Right kidney (tissue), 1 donor: ENCODE measurements at regions not wholly inside any gene's neighbourhood (a gene's known extent, or its start where the extent isn't known, plus 50 kb on each side); places are given as distances from the start of the nearest gene placed in this dataset.
"Not testable (repeated sequence)": the region's sequence is repeated elsewhere in the genome, so short reads cannot be mapped to it uniquely, and the experiment has no call there.

Experiments used
- DNase-seq: peaks from one replicate; pipeline ENCODE4 v3.0.0-alpha.2; 2016

DNA sequence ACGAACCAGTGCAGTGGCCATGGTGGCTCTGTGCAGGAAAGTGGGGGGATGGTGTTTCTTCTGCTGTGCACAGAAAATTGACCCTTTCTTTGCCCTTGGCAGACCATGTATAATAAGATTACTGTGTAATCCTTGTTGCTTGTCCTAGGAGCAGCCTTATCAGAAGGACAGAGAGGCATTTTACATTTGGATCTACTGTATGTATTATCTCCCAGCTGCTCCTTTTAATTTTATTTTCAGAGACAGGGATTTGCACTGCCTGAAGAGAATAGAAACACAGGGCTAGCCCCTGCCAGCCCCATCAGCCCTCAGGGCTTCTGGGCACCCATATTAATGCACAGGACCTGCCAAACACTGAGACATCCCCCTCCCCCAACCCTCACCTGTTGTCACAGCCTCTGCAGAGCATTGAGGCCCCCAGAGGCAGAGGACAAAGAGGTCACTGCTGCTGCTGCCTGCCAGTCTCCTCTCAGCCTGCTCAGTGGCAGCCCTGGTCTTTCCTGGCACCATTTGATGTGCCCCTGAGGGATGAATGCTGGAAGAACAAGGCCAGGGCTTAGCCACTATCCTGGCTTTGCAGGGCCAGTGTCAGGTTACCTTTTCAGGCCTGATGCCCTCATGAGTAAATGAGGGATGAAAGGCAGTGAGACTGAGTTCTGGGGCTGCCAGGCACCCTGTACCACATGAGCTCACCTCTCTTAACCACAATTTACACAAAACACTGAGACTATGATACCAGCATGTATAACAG, 533.4 kb downstream of the NTRK3 start:
- DNase-seq, result no peak

DNA sequence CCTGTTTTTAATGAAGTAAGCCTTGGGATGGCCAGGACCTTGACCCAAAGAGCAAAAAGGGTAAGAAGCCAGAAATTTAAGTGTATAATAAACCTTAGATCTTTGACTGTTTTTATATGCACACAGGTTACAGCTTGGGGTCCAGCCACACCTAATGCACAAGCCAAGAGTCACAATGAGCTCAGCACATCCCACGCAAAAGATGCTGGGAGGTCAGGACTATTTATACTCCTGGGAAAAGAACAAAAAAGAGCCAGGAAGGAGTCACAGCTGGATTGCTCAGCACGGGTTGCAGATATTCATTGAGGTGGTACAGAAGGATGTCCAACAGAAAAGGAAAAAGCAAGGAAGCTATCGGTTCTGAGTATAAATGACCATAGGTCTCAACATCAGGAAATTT, 536.3 kb downstream of the NTRK3 start:
- no peak for DNase-seq

DNA sequence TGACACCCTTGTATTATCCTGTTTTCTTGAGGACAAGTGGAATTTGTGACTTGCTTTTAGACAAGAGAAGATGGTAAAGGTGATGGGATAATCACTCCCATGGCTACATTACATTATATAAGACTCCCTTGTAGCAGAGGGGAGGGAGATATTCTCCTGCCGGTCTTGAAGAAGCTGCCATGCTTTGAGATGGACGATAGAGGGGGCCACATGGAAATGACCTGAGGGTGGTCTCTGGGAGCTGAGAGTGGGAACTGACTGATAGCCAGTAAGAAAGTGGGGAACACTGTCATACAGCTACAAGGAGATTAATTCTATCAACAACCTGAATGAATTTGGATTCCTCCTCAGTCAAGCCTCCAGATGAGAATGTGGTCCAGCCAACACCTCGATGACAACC, 540.1 kb downstream of the NTRK3 start:
- DNase-seq, result no peak

DNA sequence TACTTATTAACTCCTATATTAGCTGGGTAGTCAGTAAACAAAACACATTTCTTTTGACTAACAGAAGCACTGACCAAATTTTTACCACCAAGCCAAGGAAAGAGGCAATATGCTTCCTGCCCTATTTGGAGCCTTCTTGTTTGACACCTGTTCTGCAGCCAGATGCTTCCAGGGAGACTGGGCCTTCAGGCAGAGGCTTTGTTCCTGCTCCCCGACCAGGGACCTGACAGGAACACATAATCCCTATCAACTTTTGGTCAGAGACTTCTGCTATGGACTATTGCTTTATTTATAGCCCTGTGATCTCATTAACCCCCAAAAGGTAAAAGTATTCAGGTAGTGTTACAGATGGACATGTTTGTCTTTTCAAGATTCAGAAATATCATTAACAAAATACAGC, 541.3 kb downstream of the NTRK3 start:
- no peak for DNase-seq

DNA sequence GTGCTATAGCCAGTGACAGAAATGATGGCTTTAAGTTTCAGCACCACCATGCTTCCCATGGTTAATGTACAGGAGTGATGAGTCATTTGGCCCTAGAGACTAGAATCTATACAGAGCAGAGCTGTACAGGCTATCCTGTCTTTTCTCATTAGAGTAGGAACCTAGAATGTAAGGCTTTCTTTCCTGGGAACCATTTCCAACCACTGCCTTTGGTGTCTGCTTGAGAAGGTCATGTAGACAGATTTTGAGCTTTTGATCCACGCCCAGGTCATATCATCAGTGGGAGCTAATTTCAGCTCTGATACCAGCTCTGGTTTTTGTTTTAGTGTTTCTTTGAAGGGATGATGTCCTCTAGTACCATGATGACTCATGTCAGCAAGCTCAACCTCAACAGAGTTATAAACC, 543.1 kb downstream of the NTRK3 start:
- no peak for DNase-seq

DNA sequence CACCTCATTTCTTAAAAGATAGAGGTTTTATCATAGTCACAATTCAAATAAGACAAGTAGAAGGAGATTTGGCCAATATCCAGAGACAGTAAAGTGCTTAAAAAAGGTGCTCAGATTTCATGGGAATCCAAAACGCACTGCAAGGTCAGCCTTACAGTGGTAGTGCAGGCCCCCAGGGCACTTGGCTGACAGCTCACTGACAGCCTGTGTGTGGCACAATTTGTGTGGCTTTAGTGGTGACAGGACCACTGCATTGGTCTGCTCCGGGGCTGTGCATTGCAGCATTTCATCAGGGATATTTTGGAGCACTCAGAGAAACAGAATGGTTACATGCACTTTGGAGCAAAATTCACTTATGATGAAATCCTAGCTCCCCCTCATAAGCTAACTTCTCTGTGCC, 544.3 kb downstream of the NTRK3 start:
- DNase-seq, result no peak

DNA sequence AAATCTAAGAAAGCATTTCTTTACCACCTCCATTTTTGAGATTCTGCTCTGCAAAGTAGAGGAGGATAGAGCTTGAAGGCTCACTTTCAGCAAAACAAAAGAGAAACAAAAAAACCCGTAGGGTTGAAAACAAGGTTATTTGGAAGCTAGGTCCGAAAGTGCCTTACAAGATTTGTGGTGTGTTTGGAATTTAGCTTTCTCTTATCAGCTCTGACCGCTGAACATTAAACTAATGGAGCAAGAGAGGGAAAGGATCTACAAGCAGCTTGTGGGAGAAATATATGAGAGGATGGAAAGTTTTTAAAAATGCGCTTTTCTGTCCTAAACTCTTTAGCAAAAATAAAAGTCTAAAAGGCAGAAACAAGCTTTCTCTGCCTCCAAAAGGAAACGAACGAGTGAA, 545.5 kb downstream of the NTRK3 start:
- DNase-seq, result no peak

DNA sequence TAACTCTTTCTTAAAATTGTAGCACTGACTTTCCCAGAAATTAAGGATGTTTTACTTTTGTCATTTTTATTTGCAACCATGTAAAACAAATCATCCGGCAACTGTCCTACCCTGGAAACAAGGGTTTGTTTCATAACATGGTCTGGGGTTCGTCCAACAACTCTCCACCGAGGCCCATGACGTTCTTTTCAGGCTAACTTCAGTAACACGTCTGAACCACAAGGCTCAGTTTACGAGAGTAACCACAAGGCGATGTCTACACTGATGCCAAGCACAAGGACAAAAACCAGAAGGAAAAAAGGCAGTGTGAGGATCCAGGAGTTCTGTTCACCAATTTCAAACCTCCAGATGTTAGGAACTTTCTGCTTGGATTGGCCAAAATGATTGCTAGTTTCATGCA, 546.1 kb downstream of the NTRK3 start:
- no peak for DNase-seq

DNA sequence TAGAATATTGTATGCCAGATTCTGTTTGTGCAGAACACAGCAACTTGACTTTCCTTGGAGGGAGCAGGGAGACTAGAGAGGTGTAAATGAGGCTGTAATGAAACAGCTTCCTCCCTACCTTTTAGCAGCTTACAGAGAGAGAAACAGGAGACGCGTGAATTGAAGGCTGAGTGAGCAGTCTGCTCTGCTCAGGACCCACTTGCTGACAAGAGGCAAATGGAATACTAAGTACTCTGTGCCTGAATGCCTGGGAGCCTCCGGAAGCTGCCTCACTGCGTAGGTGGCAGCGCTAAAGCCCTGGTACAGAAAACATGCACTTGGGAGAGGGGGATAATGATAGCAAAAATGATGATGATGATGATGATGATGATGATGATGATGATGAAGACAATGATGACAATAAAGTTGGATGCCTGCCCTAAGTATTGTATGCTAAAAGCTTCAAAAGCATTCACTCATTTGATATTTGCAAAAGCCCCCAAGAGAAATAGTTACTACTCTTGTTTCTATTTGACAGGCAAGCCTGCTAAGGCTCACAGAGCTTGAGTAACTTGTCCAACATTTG, 548.9 kb downstream of the NTRK3 start:
- no peak for DNase-seq

DNA sequence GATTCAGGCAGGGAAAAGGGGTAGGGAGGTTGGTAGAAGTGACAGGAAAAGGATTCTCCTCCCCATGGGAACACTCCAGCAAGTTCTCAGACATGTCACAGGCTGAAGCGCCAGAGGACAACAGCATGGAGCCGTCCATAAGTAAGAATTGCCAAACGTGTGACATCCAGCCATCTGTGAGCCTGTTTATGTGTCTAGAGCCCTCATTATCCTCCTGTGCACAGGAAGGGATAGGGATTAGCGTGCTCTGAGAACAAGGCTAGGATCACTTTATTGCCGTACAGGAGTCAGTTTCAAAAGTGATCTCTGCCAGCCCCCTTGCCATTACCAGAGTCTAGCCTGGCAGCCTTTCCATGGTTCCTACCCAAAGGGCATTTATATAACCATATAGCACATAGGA, 549.5 kb downstream of the NTRK3 start:
- no peak for DNase-seq

DNA sequence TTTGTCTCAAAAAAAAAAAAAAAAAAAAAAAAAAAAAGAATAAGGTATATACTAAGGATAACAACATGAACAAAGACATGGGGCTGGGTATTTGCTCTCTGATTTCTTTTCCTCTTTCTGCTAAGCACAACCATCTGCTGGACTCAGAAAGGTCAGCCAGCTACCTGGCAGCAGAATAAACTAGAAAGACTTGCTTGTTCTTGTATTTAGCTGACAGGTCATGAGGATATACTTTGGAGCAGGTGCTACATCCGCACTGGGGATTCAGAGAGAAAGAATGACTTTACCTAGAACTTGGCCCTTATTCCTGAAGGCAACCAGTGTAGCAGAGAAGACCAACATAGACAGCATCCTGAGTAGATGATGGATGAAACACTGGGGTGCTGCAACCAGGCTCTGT, 550.5 kb downstream of the NTRK3 start:
- DNase-seq, result no peak

DNA sequence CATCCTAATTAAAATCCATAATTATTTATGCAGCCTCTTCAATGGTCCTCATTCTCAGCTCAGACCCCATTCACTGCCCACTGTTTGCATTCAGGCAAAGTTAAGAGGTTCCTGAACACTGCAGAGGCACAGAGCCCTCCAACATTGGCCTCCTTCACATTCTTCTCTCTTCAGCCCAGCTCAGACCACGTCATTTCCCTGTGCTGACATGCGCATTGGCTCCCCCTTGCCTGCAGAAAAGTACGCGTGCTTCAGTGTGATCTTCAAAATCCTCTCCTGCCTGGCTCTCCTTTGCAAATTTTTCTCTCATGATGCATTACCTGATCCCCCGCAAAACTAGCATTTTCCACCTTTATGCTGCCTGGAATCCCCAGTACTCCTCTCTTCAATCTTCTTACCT, 552.3 kb downstream of the NTRK3 start:
- no peak for DNase-seq

DNA sequence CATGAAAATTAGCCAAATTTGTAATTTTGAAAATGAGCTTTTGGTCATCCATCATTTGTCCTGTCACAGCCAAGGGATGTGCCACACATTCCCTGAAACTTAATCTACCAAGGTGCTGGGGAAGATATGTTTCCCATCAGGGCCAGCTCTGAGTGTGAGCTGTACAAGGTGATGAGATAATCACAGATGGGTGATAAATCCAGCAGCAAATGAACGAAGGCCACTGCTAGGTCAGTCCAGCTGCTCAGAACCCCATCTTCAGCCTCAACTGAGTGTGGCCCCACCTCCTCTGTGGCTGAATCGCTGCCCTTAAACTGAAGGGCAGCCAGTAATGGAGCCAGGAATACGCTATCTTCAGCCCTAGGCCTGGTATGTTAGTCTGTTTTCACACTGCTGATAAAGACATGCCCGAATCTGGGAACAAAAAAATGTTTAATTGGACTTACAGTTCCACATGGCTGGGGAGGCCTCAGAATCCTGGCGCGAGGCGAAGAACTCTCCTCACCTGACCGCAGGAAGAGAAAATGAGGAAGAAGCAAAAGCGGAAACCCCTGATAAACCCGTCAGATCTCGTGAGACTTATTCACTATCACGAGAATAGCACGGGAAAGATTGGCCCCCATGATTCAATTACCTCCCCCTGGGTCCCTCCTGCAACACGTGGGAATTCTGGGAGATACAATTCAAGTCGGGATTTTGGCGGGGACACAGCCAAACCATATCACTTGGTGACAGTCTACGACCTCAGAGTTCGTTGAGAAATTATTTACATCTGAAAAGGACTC, 553.0 kb downstream of the NTRK3 start:
- no peak for DNase-seq

DNA sequence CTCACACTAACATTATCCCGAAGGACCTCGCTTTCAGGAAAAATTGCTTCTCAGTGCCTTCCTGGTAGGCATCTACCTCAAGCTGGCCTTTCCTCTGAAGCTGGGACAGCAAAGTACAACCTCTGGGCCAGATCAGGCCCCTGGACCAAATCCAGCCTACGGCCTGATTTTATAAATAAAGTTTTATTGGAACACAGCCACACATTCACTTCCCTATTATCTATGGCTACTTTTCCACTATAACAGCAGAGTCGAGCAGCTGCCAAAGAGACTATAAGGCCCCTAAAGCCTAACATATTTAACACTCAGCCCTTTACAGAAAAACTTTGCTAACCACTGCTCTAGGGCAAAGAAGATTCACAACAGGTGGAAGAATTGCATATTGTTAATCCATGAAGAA, 554.3 kb downstream of the NTRK3 start:
- no peak for DNase-seq

DNA sequence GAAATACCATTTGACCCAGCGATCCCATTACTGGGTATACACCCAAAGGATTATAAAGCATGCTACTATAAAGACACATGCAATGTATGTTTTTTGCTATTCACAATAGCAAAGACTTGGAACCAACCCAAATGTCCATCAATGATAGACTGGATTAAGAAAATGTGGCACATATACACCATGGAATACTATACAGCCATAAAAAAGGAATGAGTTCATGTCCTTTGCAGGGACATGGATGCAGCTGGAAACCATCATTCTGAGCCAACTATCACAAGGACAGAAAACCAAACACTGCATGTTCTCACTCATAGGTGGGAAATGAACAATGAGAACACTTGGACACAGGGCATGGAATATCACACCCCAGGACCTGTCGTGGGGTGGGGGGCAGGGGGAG, 558.1 kb downstream of the NTRK3 start:
- not testable (repeated sequence) for DNase-seq

DNA sequence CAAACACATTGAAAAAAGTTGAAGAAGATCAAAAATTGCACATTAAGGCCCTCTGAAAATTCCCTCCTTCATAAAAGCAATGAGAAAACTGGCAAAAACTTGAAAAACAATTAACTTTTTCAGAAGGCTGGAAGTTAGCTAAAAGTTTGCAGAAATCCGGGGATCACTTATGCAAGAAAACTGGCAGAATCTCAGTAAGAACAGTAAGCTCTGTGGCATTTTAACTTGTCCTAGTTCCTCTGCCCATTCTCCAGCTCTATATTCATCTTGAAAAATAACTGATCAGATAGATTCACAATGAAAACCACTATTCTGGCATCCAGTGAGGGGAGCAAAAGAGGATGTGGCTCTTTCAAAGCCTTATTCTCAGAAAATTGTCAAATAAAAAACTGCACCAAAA, 566.8 kb downstream of the NTRK3 start:
- no peak for DNase-seq

DNA sequence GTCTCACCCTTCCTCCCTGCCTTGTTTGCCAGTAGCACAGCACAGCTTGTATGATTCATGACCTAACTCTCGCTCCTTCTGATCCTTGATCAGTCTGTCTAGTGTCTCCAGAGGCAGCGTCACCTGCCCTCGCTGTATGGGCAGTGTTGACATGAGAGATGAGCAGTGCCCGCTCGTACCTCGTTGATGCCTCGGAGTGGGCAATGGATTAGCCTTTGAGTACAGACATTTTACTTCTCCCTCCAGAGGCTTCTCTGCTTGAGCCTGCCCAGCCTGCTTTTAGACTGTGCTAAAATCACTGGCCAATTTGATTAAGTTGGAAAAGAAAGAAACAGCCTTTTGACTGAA, 569.0 kb downstream of the NTRK3 start:
- no peak for DNase-seq

DNA sequence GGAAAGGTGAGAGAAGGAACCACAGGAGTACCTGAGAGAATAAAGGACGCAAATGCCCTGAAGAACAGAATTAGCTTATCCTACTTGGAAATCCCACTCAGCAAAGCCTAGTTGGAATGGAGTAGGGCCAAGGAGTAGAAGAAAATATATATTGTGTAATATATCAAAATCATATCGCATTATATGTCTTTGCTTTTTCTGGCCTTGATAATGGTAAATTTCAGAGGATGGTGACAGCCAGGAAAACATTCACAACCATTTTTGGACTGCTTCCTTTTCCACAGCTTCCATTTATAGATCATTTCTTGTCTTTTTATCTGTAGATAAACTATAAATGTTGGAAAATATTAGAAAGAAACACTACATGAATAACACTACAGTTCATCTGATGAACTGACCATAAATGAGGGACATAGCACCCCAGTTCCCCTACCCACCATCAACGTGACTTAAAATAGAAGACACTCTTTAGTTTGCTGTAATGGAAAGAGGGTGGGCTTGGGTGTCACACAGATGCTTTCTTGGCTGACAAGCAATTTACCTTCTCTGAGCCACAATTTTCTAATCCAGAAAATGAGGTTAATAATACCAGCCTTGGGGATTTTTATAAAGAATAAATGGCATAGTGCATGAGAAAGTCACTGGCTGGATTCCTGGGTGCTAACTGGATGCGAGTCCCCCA, 569.6 kb downstream of the NTRK3 start:
- DNase-seq, result no peak

DNA sequence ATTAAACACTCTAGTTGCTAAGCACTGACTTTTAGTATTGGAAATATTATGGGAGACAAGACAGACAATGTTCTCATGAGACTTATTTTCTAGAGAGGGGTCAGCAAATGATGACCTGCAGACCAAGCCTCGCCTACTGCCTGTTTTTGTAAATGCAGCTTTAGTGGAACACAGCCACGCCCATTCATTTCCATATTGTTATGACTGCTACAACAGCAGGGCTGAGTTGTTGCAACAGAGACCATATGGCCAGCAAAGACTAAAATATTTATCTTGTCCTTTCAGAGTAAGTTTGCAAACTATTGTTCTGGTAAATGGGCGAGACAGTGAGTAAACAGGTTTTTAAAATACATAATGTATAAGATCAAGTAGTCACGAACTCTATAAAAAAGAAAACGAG, 570.2 kb downstream of the NTRK3 start:
- DNase-seq, result no peak

DNA sequence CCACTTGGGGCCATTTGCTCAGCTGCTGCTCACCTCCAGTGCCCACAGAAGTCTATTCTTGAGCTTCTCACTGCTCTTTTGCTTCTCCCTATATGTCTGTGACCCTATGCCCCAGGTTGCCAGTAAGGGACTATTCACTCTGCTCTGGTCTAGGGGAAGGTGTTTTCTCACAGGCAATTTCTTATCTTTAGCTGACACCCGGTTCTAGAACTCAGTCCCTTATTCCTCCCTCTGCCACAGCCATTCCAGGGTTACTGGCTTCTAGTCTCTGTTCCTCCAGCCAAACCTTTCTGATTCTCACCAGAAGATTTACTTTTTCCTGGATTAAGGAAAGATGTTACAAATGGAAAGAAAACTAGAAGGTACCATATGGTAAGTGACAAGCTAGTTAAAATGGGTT, 574.0 kb downstream of the NTRK3 start:
- DNase-seq, result no peak

DNA sequence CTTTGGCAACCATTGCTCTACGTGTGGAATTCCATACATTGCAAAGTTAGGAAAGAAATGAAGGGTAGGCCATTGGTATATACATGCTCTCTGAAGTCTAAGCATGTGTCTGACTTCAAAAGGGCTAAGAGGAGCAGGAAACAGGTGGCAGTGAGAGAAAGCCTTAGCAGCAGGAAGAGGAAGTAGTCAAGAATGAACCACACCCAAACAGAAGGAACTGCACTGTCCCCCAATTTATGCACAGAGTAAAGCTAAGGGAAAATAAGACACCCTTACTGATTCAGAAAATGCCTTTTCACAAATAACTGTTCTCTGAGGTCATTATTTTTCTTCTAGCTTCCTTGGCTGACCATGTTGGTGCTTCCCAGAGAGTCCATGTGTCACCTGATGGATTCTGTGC, 575.4 kb downstream of the NTRK3 start:
- no peak for DNase-seq

DNA sequence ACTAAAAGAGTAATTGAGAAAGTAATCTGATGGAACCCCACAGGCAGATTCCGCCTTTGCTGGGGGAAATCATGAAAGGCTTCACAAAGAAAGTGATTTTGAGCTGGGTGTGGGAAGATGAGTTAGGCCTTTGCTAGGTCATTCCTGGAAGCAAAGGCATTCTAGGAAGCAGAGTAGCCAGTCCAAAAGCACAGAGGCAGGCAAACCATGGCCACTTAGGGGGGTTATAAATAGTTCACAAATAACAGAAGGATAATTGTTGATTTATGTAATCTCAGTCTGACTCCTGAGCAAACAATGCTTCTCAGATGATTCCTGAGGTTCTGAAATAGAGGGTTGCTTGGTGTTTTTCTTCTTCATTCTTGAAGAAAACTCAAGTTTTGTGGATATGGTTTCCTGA, 576.3 kb downstream of the NTRK3 start:
- DNase-seq, result no peak

DNA sequence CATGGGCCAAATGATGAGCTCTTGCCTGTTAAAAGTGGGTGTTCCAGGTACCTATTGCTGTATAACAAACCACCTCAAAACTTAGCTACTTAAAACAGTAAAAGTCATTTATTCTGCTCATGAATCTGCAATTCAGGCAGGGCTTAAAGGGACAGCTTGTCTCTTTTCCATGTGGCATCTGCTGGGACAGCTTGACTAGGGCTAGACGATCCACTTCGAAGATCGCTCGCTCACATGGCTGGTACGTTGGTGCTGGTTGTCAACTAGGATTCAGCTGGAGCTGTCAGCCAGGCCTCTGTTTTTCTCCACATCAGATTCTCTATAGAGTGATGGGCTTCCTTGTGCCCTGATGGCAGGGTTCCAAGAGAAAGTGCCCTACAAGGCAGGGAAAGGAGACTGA, 581.3 kb downstream of the NTRK3 start:
- no peak for DNase-seq
